KMS-11 (cell line): ENCODE measurements at regions not wholly inside any gene's neighbourhood (a gene's known extent, or its start where the extent isn't known, plus 50 kb on each side); places are given as distances from the start of the nearest gene placed in this dataset.
A peak's percentile ranks its signal among the peaks of the same experiment; 100 is the strongest.

ENCODE experiments used
- H2AFZ ChIP-seq: fragments of 200-600 bp; sonication (generic); 2 replicates; pipeline ENCODE4 v1.6.1; 2016; ENCODE audit warnings: antibody characterized with exemption, mixed run types, low read depth
- H3K27ac ChIP-seq: fragments of 200-600 bp; sonication (generic); 2 replicates; pipeline ENCODE4 v1.6.1; 2016; ENCODE audit warnings: mild to moderate bottlenecking, mixed run types
- H3K27me3 ChIP-seq: fragments of 200-600 bp; sonication (generic); 2 replicates; pipeline ENCODE4 v1.6.1; 2017; ENCODE audit warnings: mild to moderate bottlenecking, low read depth, mixed run types, moderate library complexity; ENCODE audit not compliant: insufficient read depth
- H3K36me3 ChIP-seq: fragments of 200-600 bp; sonication (generic); 2 replicates; pipeline ENCODE4 v1.6.1; 2017; ENCODE audit warnings: mild to moderate bottlenecking, mixed run types; ENCODE audit not compliant: insufficient read depth
- H3K4me1 ChIP-seq: fragments of 200-600 bp; sonication (generic); 2 replicates; pipeline ENCODE4 v1.6.1; 2016; ENCODE audit warnings: mild to moderate bottlenecking, low read depth, mixed run types; ENCODE audit not compliant: poor library complexity, severe bottlenecking
- H3K4me2 ChIP-seq: fragments of 200-600 bp; sonication (generic); 2 replicates; pipeline ENCODE4 v1.7.0; 2016; ENCODE audit warnings: mild to moderate bottlenecking, mixed run types
- H3K4me3 ChIP-seq: fragments of 200-600 bp; sonication (generic); IDR thresholded peaks from 2 replicates; pipeline ENCODE4 v1.6.1; 2017; ENCODE audit warnings: low read depth, low read length, mixed read lengths; ENCODE audit not compliant: insufficient read depth
- H3K79me2 ChIP-seq: fragments of 200-600 bp; sonication (generic); 2 replicates; pipeline ENCODE4 v1.6.1; 2016; ENCODE audit warnings: low read depth, mixed run types; ENCODE audit not compliant: insufficient read depth
- H3K9ac ChIP-seq: fragments of 200-600 bp; sonication (generic); 2 replicates; pipeline ENCODE4 v1.6.1; 2016; ENCODE audit warnings: mild to moderate bottlenecking, mixed run types
- H4K20me1 ChIP-seq: fragments of 200-600 bp; sonication (generic); 2 replicates; pipeline ENCODE4 v1.6.1; 2016; ENCODE audit warnings: mild to moderate bottlenecking, mixed run types; ENCODE audit not compliant: insufficient read depth
- TF ChIP-seq, protein P1 (sequence below): fragments of 200-600 bp; sonication (generic); conservative IDR thresholded peaks from 2 replicates; pipeline ENCODE4 v1.6.1; 2017; ENCODE audit warnings: low read depth, mild to moderate bottlenecking, antibody characterized with exemption, low read length, moderate library complexity, mixed read lengths

DNA sequence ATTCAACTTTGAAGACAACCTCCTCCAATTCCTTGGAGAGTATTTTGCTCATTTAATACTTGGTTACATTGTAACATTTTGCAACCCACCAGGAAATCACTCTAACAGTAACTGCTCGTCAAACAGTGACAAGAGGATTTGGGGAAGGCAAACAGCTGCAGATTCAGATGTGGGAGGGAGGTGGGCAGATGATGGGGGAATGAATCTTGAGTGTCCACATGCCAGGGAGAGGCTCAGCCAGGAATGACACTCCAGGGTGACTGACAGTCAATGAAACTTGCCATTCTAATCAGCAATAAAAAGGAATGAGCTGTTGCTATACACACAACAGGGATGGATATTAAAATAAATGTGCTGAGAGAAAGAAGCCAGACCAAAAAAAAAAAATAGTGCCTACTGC, 97.7 kb upstream of the ANKRD55 start:
- no peaks in the 10 kb centered on the region for H3K79me2 ChIP-seq
- H3K36me3 ChIP-seq, result no peaks in the 10 kb centered on the region
- H3K4me1 ChIP-seq, result peaks cover 50% of the 10 kb centered on the region
- H3K9ac ChIP-seq, result no peak overlapping the region
- no peak overlapping the region for H3K4me3 ChIP-seq
- H3K27ac ChIP-seq, result peak overlapping the region; percentile 94
- H3K4me2 ChIP-seq, result peak overlapping the region; percentile 73
- H3K27me3 ChIP-seq, result no peaks in the 10 kb centered on the region
- peak overlapping the region; percentile 90; the same call in 1 of the 2 replicates for H2AFZ ChIP-seq
- no peaks in the 10 kb centered on the region for H4K20me1 ChIP-seq
- TF ChIP-seq, protein P1, sequence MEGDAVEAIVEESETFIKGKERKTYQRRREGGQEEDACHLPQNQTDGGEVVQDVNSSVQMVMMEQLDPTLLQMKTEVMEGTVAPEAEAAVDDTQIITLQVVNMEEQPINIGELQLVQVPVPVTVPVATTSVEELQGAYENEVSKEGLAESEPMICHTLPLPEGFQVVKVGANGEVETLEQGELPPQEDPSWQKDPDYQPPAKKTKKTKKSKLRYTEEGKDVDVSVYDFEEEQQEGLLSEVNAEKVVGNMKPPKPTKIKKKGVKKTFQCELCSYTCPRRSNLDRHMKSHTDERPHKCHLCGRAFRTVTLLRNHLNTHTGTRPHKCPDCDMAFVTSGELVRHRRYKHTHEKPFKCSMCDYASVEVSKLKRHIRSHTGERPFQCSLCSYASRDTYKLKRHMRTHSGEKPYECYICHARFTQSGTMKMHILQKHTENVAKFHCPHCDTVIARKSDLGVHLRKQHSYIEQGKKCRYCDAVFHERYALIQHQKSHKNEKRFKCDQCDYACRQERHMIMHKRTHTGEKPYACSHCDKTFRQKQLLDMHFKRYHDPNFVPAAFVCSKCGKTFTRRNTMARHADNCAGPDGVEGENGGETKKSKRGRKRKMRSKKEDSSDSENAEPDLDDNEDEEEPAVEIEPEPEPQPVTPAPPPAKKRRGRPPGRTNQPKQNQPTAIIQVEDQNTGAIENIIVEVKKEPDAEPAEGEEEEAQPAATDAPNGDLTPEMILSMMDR, result no peak

DNA sequence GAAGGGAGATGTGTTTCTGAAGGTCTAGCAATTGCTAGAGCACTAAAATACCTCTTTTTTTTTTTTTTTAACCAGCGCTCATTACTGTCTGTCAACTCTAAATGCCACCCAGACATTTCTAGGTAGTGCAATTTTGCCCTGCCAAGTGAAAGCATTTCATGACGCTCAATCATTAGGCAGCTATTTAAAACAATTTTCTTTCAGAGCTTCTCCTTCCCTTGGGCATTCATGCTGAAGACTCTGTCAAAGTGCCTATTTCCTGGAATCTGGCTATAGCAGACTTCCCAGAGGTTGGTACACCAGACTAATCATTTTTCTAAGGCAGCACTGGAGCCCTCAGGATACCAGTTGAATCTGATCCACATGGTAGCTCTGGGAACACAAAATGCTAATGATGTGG, 97.0 kb upstream of the ANKRD55 start:
- H4K20me1 ChIP-seq, result no peaks in the 10 kb centered on the region
- peak overlapping the region; percentile 90 for H2AFZ ChIP-seq
- H3K79me2 ChIP-seq, result no peaks in the 10 kb centered on the region
- H3K4me3 ChIP-seq, result no peak overlapping the region
- H3K9ac ChIP-seq, result peak overlapping the region; percentile 41; the same call in 1 of the 2 replicates
- no peaks in the 10 kb centered on the region for H3K27me3 ChIP-seq
- TF ChIP-seq, protein P1, result no peak
- peaks cover 50% of the 10 kb centered on the region for H3K4me1 ChIP-seq
- no peaks in the 10 kb centered on the region for H3K36me3 ChIP-seq
- H3K27ac ChIP-seq, result peak overlapping the region; percentile 94
- peak overlapping the region; percentile 73 for H3K4me2 ChIP-seq

DNA sequence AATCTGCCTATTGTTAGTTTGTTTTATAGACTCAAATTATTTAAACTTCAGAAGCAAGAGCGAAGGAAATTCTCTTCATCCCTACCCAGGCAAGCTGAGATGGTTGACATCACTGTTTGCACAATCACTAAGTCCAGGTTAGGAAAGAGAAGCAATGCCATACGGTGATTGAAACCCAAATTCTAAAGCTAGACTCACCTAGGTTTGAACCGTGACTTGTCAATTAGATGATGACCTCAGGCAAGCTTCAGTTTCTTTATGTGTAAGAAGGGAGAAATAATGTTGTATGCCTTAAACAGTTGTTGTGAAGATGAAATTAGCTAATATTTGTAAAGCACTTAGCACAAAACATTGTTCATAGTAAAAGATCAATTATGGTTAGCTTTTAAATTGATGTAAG, 96.5 kb upstream of the ANKRD55 start:
- peak overlapping the region; percentile 90 for H2AFZ ChIP-seq
- H3K9ac ChIP-seq, result peak overlapping the region; percentile 41
- H3K27me3 ChIP-seq, result no peaks in the 10 kb centered on the region
- H3K36me3 ChIP-seq, result no peaks in the 10 kb centered on the region
- no peak overlapping the region for H3K4me3 ChIP-seq
- H3K27ac ChIP-seq, result peak overlapping the region; percentile 94
- H3K4me2 ChIP-seq, result peak overlapping the region; percentile 73
- no peaks in the 10 kb centered on the region for H3K79me2 ChIP-seq
- TF ChIP-seq, protein P1, result no peak
- no peaks in the 10 kb centered on the region for H4K20me1 ChIP-seq
- H3K4me1 ChIP-seq, result peaks cover 50% of the 10 kb centered on the region

DNA sequence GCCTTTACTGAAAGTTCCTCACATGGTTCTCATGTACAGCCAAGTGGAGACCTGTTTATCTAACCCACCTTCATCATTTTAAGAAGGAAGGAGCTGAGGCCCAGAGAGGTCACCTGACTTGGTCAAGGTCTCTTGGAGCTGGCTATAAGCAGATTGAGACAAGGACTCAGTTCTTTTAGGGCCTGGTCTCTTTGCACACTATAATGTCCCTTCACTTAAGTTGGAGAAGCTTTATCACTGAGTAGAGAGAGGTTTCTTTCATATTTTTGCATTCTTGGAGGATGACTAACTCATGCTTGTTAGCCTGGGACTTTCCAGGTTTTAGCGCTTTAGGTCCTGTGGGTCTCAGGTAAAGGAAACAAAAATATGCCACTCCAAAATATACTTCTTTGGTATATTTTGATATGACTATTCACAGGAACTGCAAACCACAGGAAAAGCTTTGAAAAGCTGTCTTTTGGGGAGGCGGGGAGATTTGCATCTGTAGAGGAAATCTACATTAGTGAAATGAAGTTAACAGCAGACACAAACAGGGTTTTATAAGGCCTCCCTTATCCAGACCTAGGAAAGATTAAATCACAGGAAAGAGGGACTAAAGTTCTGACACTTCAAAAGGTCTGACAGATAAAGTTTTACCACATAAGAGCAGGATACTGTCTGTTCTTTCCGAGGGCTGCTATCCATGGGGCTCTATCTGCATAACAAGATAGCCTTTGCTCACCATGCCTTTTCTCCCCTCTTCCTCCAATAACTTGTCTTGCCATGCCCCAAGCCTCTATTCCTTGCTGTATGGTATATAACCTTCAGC, 95.8 kb upstream of the ANKRD55 start:
- Histone ChIP-seq H4K20me1 (no peaks in the 10 kb centered on the region), H3K27me3 (no peaks in the 10 kb centered on the region), H3K27ac (peak overlapping the region; percentile 94), H3K79me2 (no peaks in the 10 kb centered on the region), H3K36me3 (no peaks in the 10 kb centered on the region), H3K4me2 (peak overlapping the region; percentile 73), H3K9ac (peak overlapping the region; percentile 41), H3K4me1 (peaks cover 54% of the 10 kb centered on the region), H3K4me3 (no peak overlapping the region), H2AFZ (peak overlapping the region; percentile 90)
- TF ChIP-seq, protein P1, result no peak
